PC-9 (cell line): ENCODE measurements at regions not wholly inside any gene's neighbourhood (a gene's known extent, or its start where the extent isn't known, plus 50 kb on each side); places are given as distances from the start of the nearest gene placed in this dataset.

Experiments used
- EZH2 ChIP-seq: fragments of 200-600 bp; sonication (generic); IDR thresholded peaks from 2 replicates; pipeline ENCODE4 v1.8.0; 2017; ENCODE audit warnings: antibody characterized with exemption, low read depth
- TF ChIP-seq, protein P1 (sequence below): fragments of 200-600 bp; sonication (generic); conservative IDR thresholded peaks from 2 replicates; pipeline ENCODE4 v1.6.1; 2017; ENCODE audit warnings: mixed run types, antibody characterized with exemption, mild to moderate bottlenecking, moderate library complexity

DNA sequence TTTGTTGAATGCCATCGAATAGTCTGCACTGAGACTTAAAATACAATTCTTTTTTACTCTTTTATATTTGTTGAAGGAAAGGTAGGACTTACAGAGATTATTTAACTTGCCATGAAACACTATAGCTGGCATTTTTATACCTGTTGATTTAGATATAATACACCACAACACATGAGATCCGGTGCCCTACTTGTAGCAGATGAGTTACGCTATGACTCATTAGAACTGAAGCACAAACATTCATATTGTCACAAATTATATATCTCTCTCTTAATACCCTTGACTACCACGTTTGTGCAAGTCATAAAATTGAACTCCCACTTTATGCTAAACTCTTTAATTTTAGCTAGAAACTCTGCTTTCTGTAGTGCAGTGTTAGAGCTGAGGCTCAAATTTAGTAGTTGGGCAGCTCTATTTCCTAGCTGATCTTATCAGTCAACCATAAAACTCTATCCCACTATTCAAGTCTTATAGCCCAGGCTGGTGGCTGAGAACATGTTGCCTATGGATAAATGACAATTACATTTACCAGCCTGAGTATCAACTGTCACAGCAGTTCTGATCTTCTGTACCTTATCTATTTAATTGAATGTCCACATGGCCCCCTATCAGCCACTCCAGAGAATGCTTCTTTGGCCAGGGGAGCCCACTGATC is 137.4 kb upstream of the SEMA3D start:
- TF ChIP-seq, protein P1, sequence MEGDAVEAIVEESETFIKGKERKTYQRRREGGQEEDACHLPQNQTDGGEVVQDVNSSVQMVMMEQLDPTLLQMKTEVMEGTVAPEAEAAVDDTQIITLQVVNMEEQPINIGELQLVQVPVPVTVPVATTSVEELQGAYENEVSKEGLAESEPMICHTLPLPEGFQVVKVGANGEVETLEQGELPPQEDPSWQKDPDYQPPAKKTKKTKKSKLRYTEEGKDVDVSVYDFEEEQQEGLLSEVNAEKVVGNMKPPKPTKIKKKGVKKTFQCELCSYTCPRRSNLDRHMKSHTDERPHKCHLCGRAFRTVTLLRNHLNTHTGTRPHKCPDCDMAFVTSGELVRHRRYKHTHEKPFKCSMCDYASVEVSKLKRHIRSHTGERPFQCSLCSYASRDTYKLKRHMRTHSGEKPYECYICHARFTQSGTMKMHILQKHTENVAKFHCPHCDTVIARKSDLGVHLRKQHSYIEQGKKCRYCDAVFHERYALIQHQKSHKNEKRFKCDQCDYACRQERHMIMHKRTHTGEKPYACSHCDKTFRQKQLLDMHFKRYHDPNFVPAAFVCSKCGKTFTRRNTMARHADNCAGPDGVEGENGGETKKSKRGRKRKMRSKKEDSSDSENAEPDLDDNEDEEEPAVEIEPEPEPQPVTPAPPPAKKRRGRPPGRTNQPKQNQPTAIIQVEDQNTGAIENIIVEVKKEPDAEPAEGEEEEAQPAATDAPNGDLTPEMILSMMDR: no peak
- TF ChIP-seq EZH2: no peak
